ENCODE measurements at regions not wholly inside any gene's neighbourhood (a gene's known extent, or its start where the extent isn't known, plus 50 kb on each side); places are given as distances from the start of the nearest gene placed in this dataset.

DNA sequence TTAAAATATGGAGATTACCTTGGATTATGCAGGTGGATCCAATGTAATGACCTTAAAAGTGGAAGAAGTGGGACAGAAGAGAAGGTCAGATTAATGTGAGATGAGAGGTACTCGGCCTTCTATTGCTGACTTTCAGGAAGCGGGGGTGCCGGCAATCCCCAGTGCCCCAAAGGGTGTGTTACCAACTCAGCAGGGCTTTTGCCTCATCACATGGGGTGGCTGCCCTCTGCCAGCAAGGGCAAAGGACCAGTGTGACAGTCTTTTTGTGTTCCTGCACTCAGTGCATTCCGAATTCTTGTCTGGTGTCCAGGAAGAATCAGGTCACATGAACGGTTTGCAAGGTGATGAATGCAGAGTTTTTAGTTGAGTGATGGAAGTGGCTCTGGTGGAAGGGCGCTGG is 624.2 kb downstream of the COL12A1 start:
- DNase-seq (ENCODE audit: low read depth), result no peak
- TF ChIP-seq CTCF (conservative IDR thresholded peaks at IDR 0.05; ENCODE audit: low read length), result no peak
- no peak overlapping the region for H3K4me3 ChIP-seq (ENCODE audit: low read length)

GRCh38 chr6:74579794-74580193 is 626.1 kb downstream of the COL12A1 start:
- no peak overlapping the region for H3K4me3 ChIP-seq (ENCODE audit: low read length)
- DNase-seq (ENCODE audit: low read depth), result no peak
- no peak for TF ChIP-seq CTCF (conservative IDR thresholded peaks at IDR 0.05; ENCODE audit: low read length)

- H3K4me3 ChIP-seq (ENCODE audit: low read length), result no peak overlapping the region
- no peak for DNase-seq (ENCODE audit: low read depth)
- no peak for TF ChIP-seq CTCF (conservative IDR thresholded peaks at IDR 0.05; ENCODE audit: low read length)
Measured at GRCh38 chr6:74579047-74579446, 626.8 kb downstream of the COL12A1 start.

DNA sequence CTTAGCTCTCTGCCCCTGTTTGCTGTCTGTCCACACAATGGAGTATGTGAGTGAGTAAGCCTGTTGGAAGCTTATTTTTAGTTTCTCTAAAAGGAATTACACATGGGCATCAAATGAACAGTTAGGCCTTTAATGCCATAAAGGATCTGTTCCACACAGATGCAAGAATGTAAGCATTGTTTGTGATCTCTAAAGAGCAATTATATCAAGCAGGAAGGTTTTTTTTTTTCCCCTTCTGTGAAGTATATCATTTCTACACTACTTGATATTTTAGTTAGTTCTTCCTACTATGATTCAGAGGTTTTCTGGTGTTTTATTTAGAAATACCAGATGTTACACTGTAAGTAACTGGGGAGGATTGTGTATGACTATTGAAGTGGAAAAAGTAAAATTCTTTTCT is 627.5 kb downstream of the COL12A1 start:
- peak; percentile 98 for DNase-seq (ENCODE audit: low read depth)
- no peak overlapping the region for H3K4me3 ChIP-seq (ENCODE audit: low read length)
- no peak for TF ChIP-seq CTCF (conservative IDR thresholded peaks at IDR 0.05; ENCODE audit: low read length)

DNA sequence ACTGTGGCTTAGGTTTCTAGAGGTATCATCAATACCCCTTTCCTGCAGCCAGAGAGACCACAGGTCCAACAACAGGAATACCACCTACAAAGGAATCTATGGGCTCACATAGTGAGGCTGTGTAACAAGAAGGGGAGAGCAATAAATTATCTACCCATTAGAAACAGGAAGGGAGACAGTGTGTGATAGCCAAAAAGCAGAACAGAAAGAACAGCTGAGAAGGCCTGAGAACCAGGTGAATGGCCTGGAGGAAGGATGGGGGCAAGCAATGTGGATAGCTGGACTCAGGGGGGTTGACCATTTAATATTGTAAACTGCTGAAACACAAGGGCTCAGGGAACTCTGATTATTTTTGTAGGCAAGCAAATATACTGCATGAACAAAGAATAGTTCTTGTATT is 628.2 kb downstream of the COL12A1 start:
- no peak overlapping the region for H3K4me3 ChIP-seq (ENCODE audit: low read length)
- no peak for TF ChIP-seq CTCF (conservative IDR thresholded peaks at IDR 0.05; ENCODE audit: low read length)
- DNase-seq (ENCODE audit: low read depth), result no peak

GRCh38 chr6:74574794-74575193 is 631.1 kb downstream of the COL12A1 start:
- DNase-seq (ENCODE audit: low read depth), result peak; percentile 24

GRCh38 chr6:74573613-74574012 is 632.2 kb downstream of the COL12A1 start:
- no peak for DNase-seq (ENCODE audit: low read depth)
- no peak for TF ChIP-seq CTCF (conservative IDR thresholded peaks at IDR 0.05; ENCODE audit: low read length)
- H3K4me3 ChIP-seq (ENCODE audit: low read length), result no peak overlapping the region

More at GRCh38 chr6:74574794-74575193, 631.1 kb downstream of the COL12A1 start:
- H3K4me3 ChIP-seq (ENCODE audit: low read length), result no peak overlapping the region
- TF ChIP-seq CTCF (conservative IDR thresholded peaks at IDR 0.05; ENCODE audit: low read length), result peak; percentile 60

Measured in AG10803 (cell line).